GM12891 (cell line): ENCODE measurements at regions not wholly inside any gene's neighbourhood (a gene's known extent, or its start where the extent isn't known, plus 50 kb on each side); places are given as distances from the start of the nearest gene placed in this dataset.

ENCODE experiments used
- PAX5 ChIP-seq: IDR thresholded peaks from 2 replicates; pipeline ENCODE4 v1.6.1; 2011; ENCODE audit warnings: low read length, moderate library complexity, mild to moderate bottlenecking; ENCODE audit not compliant: insufficient read depth, severe bottlenecking
- POLR2A ChIP-seq: IDR thresholded peaks from 2 replicates; pipeline ENCODE4 v1.6.1; 2011; ENCODE audit warnings: low read depth, low read length, control low read depth
- POLR2AphosphoS5 ChIP-seq: IDR thresholded peaks from 2 replicates; pipeline ENCODE4 v1.6.1; 2011; ENCODE audit warnings: low read depth, low read length, control low read depth
- TAF1 ChIP-seq: IDR thresholded peaks from 2 replicates; pipeline ENCODE4 v1.6.1; 2011; ENCODE audit warnings: low read depth, low read length, control low read depth

DNA sequence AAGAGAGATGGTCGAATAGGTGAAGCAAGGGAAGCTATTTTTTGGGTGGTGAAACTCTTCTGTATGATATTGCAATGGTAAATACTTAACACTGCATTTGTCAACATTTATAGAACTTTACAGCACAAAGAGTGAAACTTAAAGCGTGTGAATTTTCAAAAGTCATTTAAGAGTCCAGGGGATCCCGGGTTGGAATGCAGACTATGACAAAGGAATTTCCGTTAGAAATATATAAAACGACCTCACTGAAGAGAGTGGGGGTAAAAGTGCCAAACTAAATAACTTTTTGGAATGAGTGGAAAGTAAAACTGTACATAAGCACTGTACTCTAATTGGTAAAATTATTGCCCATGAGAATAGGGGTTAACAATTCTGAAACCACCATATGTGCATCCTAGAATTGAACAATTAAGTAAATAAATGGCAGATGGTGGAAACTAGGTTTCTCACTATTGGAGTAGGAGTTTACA, 191.0 kb upstream of the FN1 start:
- TF ChIP-seq POLR2A (no peak), POLR2AphosphoS5 (no peak), TAF1 (no peak), PAX5 (no peak)
